Smooth muscle cell (in vitro differentiated cells): ENCODE measurements at regions not wholly inside any gene's neighbourhood (a gene's known extent, or its start where the extent isn't known, plus 50 kb on each side); places are given as distances from the start of the nearest gene placed in this dataset.

Source experiments
- DNase-seq: peaks from one replicate; lab custom pipeline; 2025; ENCODE audit not compliant: unreplicated experiment; lab: John Stamatoyannopoulos, UW
- H2AFZ ChIP-seq: fragments of 200-600 bp; sonication (generic); 2 replicates; pipeline ENCODE4 v1.6.0; 2016; ENCODE audit warnings: antibody characterized with exemption, low read depth, mild to moderate bottlenecking
- H3F3A ChIP-seq: fragments of 200-600 bp; sonication (generic); 2 replicates; pipeline ENCODE4 v1.6.0; 2017; ENCODE audit warnings: antibody characterized with exemption, low read depth
- H3K27ac ChIP-seq: fragments of 200-600 bp; sonication (generic); 2 replicates; pipeline ENCODE4 v1.5.1; 2016; ENCODE audit warnings: low read depth, mild to moderate bottlenecking
- H3K27me3 ChIP-seq: fragments of 200-600 bp; sonication (generic); 2 replicates; pipeline ENCODE4 v1.6.1; 2016; ENCODE audit warnings: low read depth, mild to moderate bottlenecking
- H3K36me3 ChIP-seq: fragments of 200-600 bp; sonication (generic); 2 replicates; pipeline ENCODE4 v1.5.1; 2016; ENCODE audit warnings: low read depth
- H3K4me1 ChIP-seq: fragments of 200-600 bp; sonication (generic); 2 replicates; pipeline ENCODE4 v1.5.1; 2016; ENCODE audit warnings: low read depth
- H3K4me2 ChIP-seq: fragments of 200-600 bp; sonication (generic); 2 replicates; pipeline ENCODE4 v1.6.0; 2016; ENCODE audit warnings: mild to moderate bottlenecking
- H3K4me3 ChIP-seq: fragments of 200-600 bp; sonication (generic); 2 replicates; pipeline ENCODE4 v1.5.1; 2016; ENCODE audit warnings: mild to moderate bottlenecking
- H3K79me2 ChIP-seq: fragments of 200-600 bp; sonication (generic); 2 replicates; pipeline ENCODE4 v1.6.0; 2016; ENCODE audit warnings: low read depth, mild to moderate bottlenecking
- H3K9ac ChIP-seq: fragments of 200-600 bp; sonication (generic); 2 replicates; pipeline ENCODE4 v1.6.0; 2016; ENCODE audit warnings: low read depth
- H3K9me3 ChIP-seq: fragments of 200-600 bp; sonication (generic); replicated peaks from 2 replicates; pipeline ENCODE4 v1.5.1; 2016; ENCODE audit warnings: low read depth
- H4K20me1 ChIP-seq: fragments of 200-600 bp; sonication (generic); 2 replicates; pipeline ENCODE4 v1.6.0; 2016; ENCODE audit warnings: low read depth
- CTCF ChIP-seq: fragments of 200-600 bp; sonication (generic); IDR thresholded peaks from 2 replicates; pipeline ENCODE4 v1.5.1; 2017; ENCODE audit warnings: borderline replicate concordance, mild to moderate bottlenecking, antibody characterized with exemption; ENCODE audit not compliant: insufficient read depth, poor library complexity, severe bottlenecking
- WGBS: methylation state at CpG from one replicate; pipeline ENCODE4 v1.1.7; 2016; ENCODE audit warnings: low lambda C conversion rate; 5-methylcytosine and 5-hydroxymethylcytosine counted together

GRCh38 chr2:128486640-128487375 is 168.1 kb upstream of the HS6ST1 start:
- H3K79me2 ChIP-seq: no peaks in the 10 kb centered on the region
- H2AFZ ChIP-seq: no peak overlapping the region
- H3K4me3 ChIP-seq: no peak overlapping the region
- no peak for DNase-seq
- no peak overlapping the region for H3K9ac ChIP-seq
- TF ChIP-seq CTCF: no peak
- H3K36me3 ChIP-seq: no peaks in the 10 kb centered on the region
- no peaks in the 10 kb centered on the region for H4K20me1 ChIP-seq
- 90% methylated on average over 15 of the region's 15 CpGs for WGBS
- no peaks in the 10 kb centered on the region for H3K27me3 ChIP-seq
- H3F3A ChIP-seq: no peaks in the 10 kb centered on the region
- no peak overlapping the region for H3K27ac ChIP-seq
- no peaks in the 10 kb centered on the region for H3K9me3 ChIP-seq
- H3K4me2 ChIP-seq: no peak overlapping the region
- H3K4me1 ChIP-seq: no peaks in the 10 kb centered on the region

- H3K4me3 ChIP-seq: no peak overlapping the region
- 66% methylated on average over 3 of the region's 3 CpGs for WGBS
- H3K27me3 ChIP-seq: peaks cover 5% of the 10 kb centered on the region
- no peaks in the 10 kb centered on the region for H3K9me3 ChIP-seq
- H3F3A ChIP-seq: no peaks in the 10 kb centered on the region
- no peaks in the 10 kb centered on the region for H3K36me3 ChIP-seq
- H3K79me2 ChIP-seq: no peaks in the 10 kb centered on the region
- no peaks in the 10 kb centered on the region for H4K20me1 ChIP-seq
- H3K9ac ChIP-seq: no peak overlapping the region
- no peak overlapping the region for H3K27ac ChIP-seq
- TF ChIP-seq CTCF: no peak
- no peaks in the 10 kb centered on the region for H3K4me1 ChIP-seq
- no peak overlapping the region for H2AFZ ChIP-seq
- peak overlapping the region; percentile 16 for H3K4me2 ChIP-seq
- DNase-seq: no peak
Observed at GRCh38 chr2:128487650-128488387, 169.2 kb upstream of the HS6ST1 start.

GRCh38 chr2:128488434-128488833 is 169.8 kb upstream of the HS6ST1 start:
- Histone ChIP-seq H4K20me1 (no peaks in the 10 kb centered on the region), H3K9ac (no peak overlapping the region), H3K4me2 (peak overlapping the region; percentile 16), H3K4me1 (no peaks in the 10 kb centered on the region), H3K79me2 (no peaks in the 10 kb centered on the region), H3F3A (no peaks in the 10 kb centered on the region), H3K9me3 (no peaks in the 10 kb centered on the region), H3K4me3 (no peak overlapping the region), H3K27me3 (peaks cover 5% of the 10 kb centered on the region), H3K27ac (no peak overlapping the region), H2AFZ (no peak overlapping the region), H3K36me3 (no peaks in the 10 kb centered on the region)
- no peak for DNase-seq
- 20% methylated on average over 2 of the region's 2 CpGs for WGBS
- no peak for TF ChIP-seq CTCF
